ENCODE measurements at regions not wholly inside any gene's neighbourhood (a gene's known extent, or its start where the extent isn't known, plus 50 kb on each side); places are given as distances from the start of the nearest gene placed in this dataset.

GRCh38 chr5:136677217-136677616 is 311.9 kb upstream of the TRPC7 start:
- Histone ChIP-seq H3K9ac (ENCODE audit: control insufficient read depth, insufficient read depth, low read length) (no peak overlapping the region), H3K27ac (ENCODE audit: control insufficient read depth, insufficient read depth) (no peak overlapping the region), H3K36me3 (ENCODE audit: control insufficient read depth in 2 of 2, insufficient read depth in 2 of 2, low read length in 1 of 2) (no peaks in the 10 kb centered on the region), H3K4me3 (no peak overlapping the region), H3K4me1 (ENCODE audit: control insufficient read depth, insufficient read depth, low read length) (no peaks in the 10 kb centered on the region), H3K79me2 (ENCODE audit: control insufficient read depth, insufficient read depth, low read length) (no peaks in the 10 kb centered on the region), H2AFZ (ENCODE audit: control insufficient read depth, low read depth, low read length) (no peak overlapping the region), H3K4me2 (ENCODE audit: control insufficient read depth, insufficient read depth) (no peak overlapping the region), H3K9me3 (replicated peaks; ENCODE audit: control insufficient read depth, insufficient read depth, low read length) (no peaks in the 10 kb centered on the region; the same call in 2 of the 3 replicates), H3K27me3 (replicated peaks in 1 of 2; ENCODE audit: control insufficient read depth in 2 of 2, insufficient read depth in 2 of 2, low read length in 1 of 2) (no peaks in the 10 kb centered on the region), H4K20me1 (ENCODE audit: control insufficient read depth, insufficient read depth) (no peaks in the 10 kb centered on the region)
- SMC1A ChIA-PET (ENCODE audit: uncharacterized antibody, unreplicated experiment), result no interaction called here
- ATAC-seq (no peak), FAIRE-seq (no peak), DNase-seq (ENCODE audit: low read depth, low spot score) (no peak)
- 59% methylated on average over 3 of the region's 3 CpGs for WGBS (ENCODE audit: insufficient coverage, insufficient replicate concordance, low lambda C conversion rate, missing lambda C conversion rate)
- intact Hi-C loops (cut with micrococcal nuclease; ENCODE audit: unreplicated experiment), result no loop called here
- BruUV-seq (replicated peaks), result no TSS peak
- POLR2A ChIA-PET, result no interaction called here
- no peak for TF ChIP-seq TCF3 (IDR thresholded peaks at IDR 0.05; ENCODE audit: borderline replicate concordance, insufficient read depth, low read depth, low read length)
- no peak for TF ChIP-seq SREBF2 (IDR thresholded peaks at IDR 0.05; ENCODE audit: low read length)
- TF ChIP-seq HDGF (IDR thresholded peaks at IDR 0.05), result no peak
- TF ChIP-seq SUZ12 (IDR thresholded peaks at IDR 0.05; ENCODE audit: unreplicated experiment), result no peak
- TF ChIP-seq STAT3 (IDR thresholded peaks at IDR 0.05; ENCODE audit: low read depth, low read length), result no peak
- TF ChIP-seq GATAD2B (conservative IDR thresholded peaks at IDR 0.05; ENCODE audit: low read depth), result no peak
- no peak for TF ChIP-seq FOXM1 (IDR thresholded peaks at IDR 0.05; ENCODE audit: low read depth, low read length)
- in situ Hi-C loops (cut with MboI), result no loop called here
- RAD21 ChIA-PET (ENCODE audit: unreplicated experiment), result no interaction called here
- CTCF ChIA-PET, result no interaction called here

- DNase-seq (ENCODE audit: low read depth, low spot score) (no peak), ATAC-seq (no peak), FAIRE-seq (no peak)
- Histone ChIP-seq H4K20me1 (ENCODE audit: control insufficient read depth, insufficient read depth) (no peaks in the 10 kb centered on the region), H3K4me2 (ENCODE audit: control insufficient read depth, insufficient read depth) (no peak overlapping the region), H2AFZ (ENCODE audit: control insufficient read depth, low read depth, low read length) (no peak overlapping the region), H3K27ac (ENCODE audit: control insufficient read depth, insufficient read depth) (no peak overlapping the region), H3K79me2 (ENCODE audit: control insufficient read depth, insufficient read depth, low read length) (no peaks in the 10 kb centered on the region), H3K36me3 (ENCODE audit: control insufficient read depth in 2 of 2, insufficient read depth in 2 of 2, low read length in 1 of 2) (no peaks in the 10 kb centered on the region), H3K9ac (ENCODE audit: control insufficient read depth, insufficient read depth, low read length) (no peak overlapping the region), H3K4me3 (no peak overlapping the region), H3K27me3 (replicated peaks in 1 of 2; ENCODE audit: control insufficient read depth in 2 of 2, insufficient read depth in 2 of 2, low read length in 1 of 2) (no peaks in the 10 kb centered on the region), H3K9me3 (replicated peaks; ENCODE audit: control insufficient read depth, insufficient read depth, low read length) (no peaks in the 10 kb centered on the region; the same call in 2 of the 3 replicates), H3K4me1 (ENCODE audit: control insufficient read depth, insufficient read depth, low read length) (no peaks in the 10 kb centered on the region)
- ChIA-PET RAD21 (ENCODE audit: unreplicated experiment) (no interaction called here), CTCF (no interaction called here), POLR2A (no interaction called here), SMC1A (ENCODE audit: uncharacterized antibody, unreplicated experiment) (no interaction called here)
- no peak for TF ChIP-seq POLR2AphosphoS5 (IDR thresholded peaks at IDR 0.05; ENCODE audit: low read length)
- no peak for TF ChIP-seq IKZF2 (IDR thresholded peaks at IDR 0.05)
- no peak for TF ChIP-seq HDAC6 (IDR thresholded peaks at IDR 0.05; ENCODE audit: unreplicated experiment)
- no peak for TF ChIP-seq STAT3 (IDR thresholded peaks at IDR 0.05; ENCODE audit: low read depth, low read length)
- no peak for TF ChIP-seq SIN3A (IDR thresholded peaks at IDR 0.05; ENCODE audit: low read depth, low read length)
- no peak for TF ChIP-seq TCF7 (IDR thresholded peaks at IDR 0.05; ENCODE audit: borderline replicate concordance)
- TF ChIP-seq RCOR1 (conservative IDR thresholded peaks at IDR 0.05; ENCODE audit: low read depth, low read length), result no peak
- TF ChIP-seq BRCA1 (IDR thresholded peaks at IDR 0.05; ENCODE audit: low read depth, low read length), result no peak
- intact Hi-C loops (cut with micrococcal nuclease; ENCODE audit: unreplicated experiment) (no loop called here), in situ Hi-C loops (cut with MboI) (no loop called here)
- no TSS peak for BruUV-seq (replicated peaks)
- WGBS (ENCODE audit: insufficient coverage, insufficient replicate concordance, low lambda C conversion rate, missing lambda C conversion rate), result 29% methylated on average over 3 of the region's 3 CpGs
Observed at GRCh38 chr5:136676685-136677084, 311.3 kb upstream of the TRPC7 start.

Data from GM12878 (cell line).